Body of pancreas (tissue), 4 donors: ENCODE measurements at regions not wholly inside any gene's neighbourhood (a gene's known extent, or its start where the extent isn't known, plus 50 kb on each side); places are given as distances from the start of the nearest gene placed in this dataset.

Experiments
- ATAC-seq: fragments of 150-250 bp; one replicate; pipeline ENCODE4 v1.9.1; 2016
- DNase-seq, 4 donors: peaks; one replicate each; pipeline ENCODE4 v3.0.0-alpha.2; 2019
- H3K27ac ChIP-seq, 4 donors: fragments of 200-600 bp; sonication (generic); 1 replicate in 3 of 4; 2 replicates in 1 of 4; pipeline versions ENCODE4 v1.5.1 to v1.6.1; 2016 to 2019; ENCODE audit warnings: mild to moderate bottlenecking in 1 of 4, mixed read lengths in 1 of 4, moderate library complexity in 1 of 4
- H3K27me3 ChIP-seq, 2 donors: fragments of 200-600 bp; sonication (generic); one replicate each; pipeline ENCODE4 v1.6.0; 2016; ENCODE audit warnings: mild to moderate bottlenecking in 1 of 2
- H3K36me3 ChIP-seq, 2 donors: fragments of 200-600 bp; sonication (generic); replicated peaks in 1 of 2; 2 replicates each; pipeline ENCODE4 v1.5.1; 2016; ENCODE audit warnings: low read depth in 2 of 2; ENCODE audit not compliant: insufficient read depth in 1 of 2
- H3K4me1 ChIP-seq: fragments of 200-600 bp; sonication (generic); one replicate; pipeline ENCODE4 v1.6.0; 2016
- H3K4me3 ChIP-seq, 2 donors: fragments of 200-600 bp; sonication (generic); 1 replicate in 1 of 2; 2 replicates in 1 of 2; pipeline ENCODE4 v1.5.1; 2016 to 2019
- H3K9me3 ChIP-seq, 3 donors: fragments of 200-600 bp; sonication (generic); 1 replicate in 2 of 3; 2 replicates in 1 of 3; pipeline ENCODE4 v1.5.1; 2016
- CTCF ChIP-seq, 7 experiments: fragments of 450-650 bp in 4 of 7; fragments of 200-600 bp in 3 of 7; sonication (generic) in 3 of 7; IDR thresholded peaks; one replicate each; pipeline ENCODE4 v1.5.1; 2016 to 2019; ENCODE audit warnings: antibody characterized with exemption in 7 of 7
- POLR2A ChIP-seq, 3 donors: fragments of 450-650 bp; IDR thresholded peaks; one replicate each; pipeline ENCODE4 v1.6.1; 2016; ENCODE audit warnings: antibody characterized with exemption in 3 of 3, mild to moderate bottlenecking in 2 of 3
- WGBS, 2 donors: methylation state at CpG; one replicate each; pipeline ENCODE4 v1.1.5; 2017; 5-methylcytosine and 5-hydroxymethylcytosine counted together
- intact Hi-C: fragments of 100-400 bp; cut with DNase I; formaldehyde crosslinking; loops from one replicate; pipeline ENCODE4 v1.15.1; 2023

- H3K27me3 ChIP-seq, result no peaks in the 10 kb centered on the region
- no peak for ATAC-seq
- no peak overlapping the region for H3K4me3 ChIP-seq
- no peak overlapping the region for H3K27ac ChIP-seq
- intact Hi-C loops, result no loop called here
- no peaks in the 10 kb centered on the region for H3K36me3 ChIP-seq
- no peak for DNase-seq
- TF ChIP-seq CTCF (IDR thresholded peaks at IDR 0.05), result no peak
- no peak for TF ChIP-seq POLR2A (IDR thresholded peaks at IDR 0.05)
- WGBS, 2 donors, result 21 to 28% methylated on average over 3 of the region's 3 CpGs
- no peaks in the 10 kb centered on the region for H3K9me3 ChIP-seq
- H3K4me1 ChIP-seq, result no peaks in the 10 kb centered on the region
Measured at GRCh38 chr18:78831603-78832002, 148.0 kb upstream of the SALL3 start.

GRCh38 chr18:78833833-78834232 is 145.8 kb upstream of the SALL3 start:
- no peak for DNase-seq
- H3K36me3 ChIP-seq, result no peaks in the 10 kb centered on the region
- 62 to 63% methylated on average over 11 of the region's 11 CpGs for WGBS, 2 donors
- H3K27ac ChIP-seq, result no peak overlapping the region
- intact Hi-C loops, result no loop called here
- no peak for ATAC-seq
- H3K9me3 ChIP-seq, result no peaks in the 10 kb centered on the region
- H3K27me3 ChIP-seq, result no peaks in the 10 kb centered on the region
- H3K4me3 ChIP-seq, result no peak overlapping the region
- H3K4me1 ChIP-seq, result no peaks in the 10 kb centered on the region
- TF ChIP-seq POLR2A (IDR thresholded peaks at IDR 0.05), result no peak
- TF ChIP-seq CTCF (IDR thresholded peaks at IDR 0.05), result no peak

- 65 to 74% methylated on average over 6 of the region's 6 CpGs for WGBS, 2 donors
- H3K27ac ChIP-seq, result no peak overlapping the region
- no peaks in the 10 kb centered on the region for H3K9me3 ChIP-seq
- no peak overlapping the region for H3K4me3 ChIP-seq
- DNase-seq (no peak), ATAC-seq (no peak)
- intact Hi-C loops, result no loop called here
- H3K36me3 ChIP-seq, result no peaks in the 10 kb centered on the region
- no peaks in the 10 kb centered on the region for H3K27me3 ChIP-seq
- TF ChIP-seq POLR2A (IDR thresholded peaks at IDR 0.05) (no peak), CTCF (IDR thresholded peaks at IDR 0.05) (no peak)
- H3K4me1 ChIP-seq, result no peaks in the 10 kb centered on the region
Measured at GRCh38 chr18:78836838-78837237, 142.8 kb upstream of the SALL3 start.

GRCh38 chr18:78837754-78838153 is 141.9 kb upstream of the SALL3 start:
- H3K4me1 ChIP-seq, result no peaks in the 10 kb centered on the region
- ATAC-seq, result no peak
- no peaks in the 10 kb centered on the region for H3K27me3 ChIP-seq
- intact Hi-C loops, result no loop called here
- 83 to 84% methylated on average over 14 of the region's 14 CpGs for WGBS, 2 donors
- H3K27ac ChIP-seq, result no peak overlapping the region
- no peak overlapping the region for H3K4me3 ChIP-seq
- no peak for TF ChIP-seq POLR2A (IDR thresholded peaks at IDR 0.05)
- TF ChIP-seq CTCF (IDR thresholded peaks at IDR 0.05), result no peak
- H3K9me3 ChIP-seq, result no peaks in the 10 kb centered on the region
- no peak for DNase-seq
- H3K36me3 ChIP-seq, result no peaks in the 10 kb centered on the region

- intact Hi-C loops, result no loop called here
- Histone ChIP-seq H3K9me3 (no peaks in the 10 kb centered on the region), H3K36me3 (no peaks in the 10 kb centered on the region), H3K27me3 (no peaks in the 10 kb centered on the region), H3K27ac (no peak overlapping the region), H3K4me3 (no peak overlapping the region), H3K4me1 (no peaks in the 10 kb centered on the region)
- WGBS, 2 donors, result 77 to 91% methylated on average over 7 of the region's 7 CpGs
- TF ChIP-seq POLR2A (IDR thresholded peaks at IDR 0.05) (no peak), CTCF (IDR thresholded peaks at IDR 0.05) (no peak)
- ATAC-seq, result no peak
- DNase-seq, result no peak
Measured at GRCh38 chr18:78838183-78838582, 141.4 kb upstream of the SALL3 start.
